NCI-H1092 (cell line): ENCODE measurements at regions not wholly inside any gene's neighbourhood (a gene's known extent, or its start where the extent isn't known, plus 50 kb on each side); places are given as distances from the start of the nearest gene placed in this dataset.

ENCODE experiments used
- DNase-seq: peaks from one replicate; lab custom pipeline; 2025; lab: John Stamatoyannopoulos, UW

GRCh38 chr10:78298835-78299234 lies 265.2 kb downstream of the RPS24 start:
- no peak for DNase-seq

GRCh38 chr10:78299851-78300468 lies 266.3 kb downstream of the RPS24 start:
- no peak for DNase-seq

- DNase-seq: no peak
Observed at GRCh38 chr10:78300526-78300925, 266.9 kb downstream of the RPS24 start.

- DNase-seq: no peak
Observed at GRCh38 chr10:78301481-78301880, 267.8 kb downstream of the RPS24 start.

GRCh38 chr10:78301891-78302738 lies 268.5 kb downstream of the RPS24 start:
- no peak for DNase-seq

GRCh38 chr10:78302739-78302988 lies 269.0 kb downstream of the RPS24 start:
- DNase-seq: no peak

- peak; percentile 91 for DNase-seq
Observed at GRCh38 chr10:78302989-78303854, 269.6 kb downstream of the RPS24 start.

- no peak for DNase-seq
Observed at GRCh38 chr10:78304091-78305045, 270.7 kb downstream of the RPS24 start.

- DNase-seq: no peak
Observed at GRCh38 chr10:78305311-78305710, 271.6 kb downstream of the RPS24 start.

GRCh38 chr10:78306358-78306757 lies 272.7 kb downstream of the RPS24 start:
- DNase-seq: no peak

- no peak for DNase-seq
Observed at GRCh38 chr10:78307576-78307975, 273.9 kb downstream of the RPS24 start.

- DNase-seq: no peak
Observed at GRCh38 chr10:78309536-78310237, 276.0 kb downstream of the RPS24 start.

GRCh38 chr10:78310481-78311080 lies 276.9 kb downstream of the RPS24 start:
- DNase-seq: no peak

GRCh38 chr10:78312197-78313047 lies 278.8 kb downstream of the RPS24 start:
- no peak for DNase-seq

GRCh38 chr10:78313048-78313381 lies 279.4 kb downstream of the RPS24 start:
- DNase-seq: no peak

- DNase-seq: no peak
Observed at GRCh38 chr10:78313636-78314035, 280.0 kb downstream of the RPS24 start.

GRCh38 chr10:78314651-78315050 lies 281.0 kb downstream of the RPS24 start:
- DNase-seq: no peak

GRCh38 chr10:78316451-78316931 lies 282.8 kb downstream of the RPS24 start:
- DNase-seq: no peak

GRCh38 chr10:78318305-78318704 lies 284.6 kb downstream of the RPS24 start:
- no peak for DNase-seq

GRCh38 chr10:78319371-78319770 lies 285.7 kb downstream of the RPS24 start:
- DNase-seq: no peak
